Fibroblast of lung (primary cell): ENCODE measurements at regions not wholly inside any gene's neighbourhood (a gene's known extent, or its start where the extent isn't known, plus 50 kb on each side); places are given as distances from the start of the nearest gene placed in this dataset.

Experiments used
- DNase-seq, 2 donors: peaks; one replicate each; pipeline versions ENCODE4 v3.0.0 to v3.0.0-alpha.2; 2010; ENCODE audit warnings: low read depth in 2 of 2
- H2AFZ ChIP-seq: 2 replicates; pipeline ENCODE4 v1.5.1; 2012; ENCODE audit warnings: low read length, control low read depth, inconsistent platforms
- H3K27ac ChIP-seq: 2 replicates; pipeline ENCODE4 v1.5.1; 2011; ENCODE audit warnings: low read length, control low read depth; ENCODE audit not compliant: insufficient read depth
- H3K27me3 ChIP-seq: 2 replicates; pipeline ENCODE4 v1.5.1; 2011; ENCODE audit warnings: mild to moderate bottlenecking, low read length; ENCODE audit not compliant: control insufficient read depth, insufficient read depth
- H3K36me3 ChIP-seq: 2 replicates; pipeline ENCODE4 v1.5.1; 2011; ENCODE audit warnings: low read length; ENCODE audit not compliant: control insufficient read depth, insufficient read depth
- H3K4me1 ChIP-seq: 2 replicates; pipeline ENCODE4 v1.5.1; 2011; ENCODE audit warnings: low read length; ENCODE audit not compliant: control insufficient read depth, insufficient read depth; ENCODE audit errors: extremely low read depth
- H3K4me2 ChIP-seq: 2 replicates; pipeline ENCODE4 v1.5.1; 2011; ENCODE audit warnings: low read length, control low read depth; ENCODE audit not compliant: insufficient read depth; ENCODE audit errors: extremely low read depth
- H3K4me3 ChIP-seq, 4 experiments: fragments of 200-600 bp in 1 of 4; sonication (generic) in 1 of 4; replicated peaks in 1 of 4; 2 replicates each; pipeline ENCODE4 v1.5.1; 2011 to 2016; ENCODE audit warnings: low read length in 4 of 4, low read depth in 3 of 4, mild to moderate bottlenecking in 3 of 4, control low read depth in 2 of 4, inconsistent platforms in 1 of 4, mixed read lengths in 1 of 4; ENCODE audit not compliant: insufficient read depth in 1 of 4; ENCODE audit errors: control extremely low read depth in 1 of 4
- H3K79me2 ChIP-seq: 2 replicates; pipeline ENCODE4 v1.5.1; 2012; ENCODE audit warnings: mild to moderate bottlenecking, low read length, inconsistent platforms; ENCODE audit not compliant: control insufficient read depth, insufficient read depth
- H3K9ac ChIP-seq: 2 replicates; pipeline ENCODE4 v1.5.1; 2011; ENCODE audit warnings: mild to moderate bottlenecking, low read length, control low read depth; ENCODE audit not compliant: insufficient read depth
- H3K9me3 ChIP-seq: 2 replicates; pipeline ENCODE4 v1.5.1; 2012; ENCODE audit warnings: low read depth, low read length; ENCODE audit not compliant: control insufficient read depth, insufficient read depth
- H4K20me1 ChIP-seq: 2 replicates; pipeline ENCODE4 v1.5.1; 2011; ENCODE audit warnings: low read length; ENCODE audit not compliant: control insufficient read depth, insufficient read depth; ENCODE audit errors: extremely low read depth
- CTCF ChIP-seq, 2 donors: IDR thresholded peaks in 1 of 2; conservative IDR thresholded peaks in 1 of 2; 1 replicate in 1 of 2; 2 replicates in 1 of 2; pipeline ENCODE4 v1.5.1; 2011 to 2012; ENCODE audit warnings: low read length in 2 of 2, control low read depth in 1 of 2, inconsistent platforms in 1 of 2, low read depth in 1 of 2, mild to moderate bottlenecking in 1 of 2
- EZH2 ChIP-seq: IDR thresholded peaks from 2 replicates; pipeline ENCODE4 v1.5.1; 2012; ENCODE audit warnings: low read length, control low read depth, mild to moderate bottlenecking; ENCODE audit errors: missing control alignments

DNA sequence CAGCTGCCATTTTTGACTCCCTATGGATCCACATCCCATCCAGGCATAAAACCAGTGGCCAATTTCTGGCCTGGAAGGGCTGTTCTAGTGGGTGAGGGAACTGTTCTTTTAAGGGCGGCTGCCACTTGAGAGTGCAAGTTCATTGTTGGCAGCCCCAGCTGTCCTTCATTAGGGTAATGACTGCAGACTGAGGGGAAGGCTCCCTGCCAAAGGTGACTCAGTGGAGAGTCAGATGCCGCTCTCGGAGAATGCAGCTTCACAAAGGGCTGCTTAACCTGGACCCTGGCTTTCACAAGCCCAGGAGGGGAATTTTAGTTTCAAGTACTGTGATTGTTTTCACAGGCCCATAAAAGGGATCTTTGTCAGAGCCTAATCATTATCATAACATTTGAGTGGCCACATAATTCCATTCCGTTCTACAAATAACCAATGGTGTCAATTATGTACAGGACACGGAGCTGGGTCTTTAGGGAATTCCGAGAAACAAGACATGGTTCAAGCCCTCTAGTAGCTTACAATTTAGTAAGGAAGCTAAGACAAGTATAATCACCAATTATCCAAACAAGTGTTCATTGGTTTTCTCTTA lies 235.7 kb downstream of the CDCA7 start:
- no peak overlapping the region for H2AFZ ChIP-seq
- H3K9me3 ChIP-seq: no peaks in the 10 kb centered on the region
- H3K4me1 ChIP-seq: no peaks in the 10 kb centered on the region
- TF ChIP-seq CTCF (conservative IDR thresholded peaks at IDR 0.05 in 1 of 2, IDR thresholded peaks at IDR 0.05 in 1 of 2; ENCODE audit: low read depth in 1 of 2, low read length in 2 of 2) (no peak), EZH2 (no peak)
- no peaks in the 10 kb centered on the region for H4K20me1 ChIP-seq
- peak overlapping the region; percentile 11 for H3K4me2 ChIP-seq
- no peaks in the 10 kb centered on the region for H3K27me3 ChIP-seq
- peak; percentile 96 to 98 for DNase-seq
- H3K9ac ChIP-seq: no peak overlapping the region
- H3K4me3 ChIP-seq: no peak overlapping the region
- H3K79me2 ChIP-seq: no peaks in the 10 kb centered on the region
- H3K36me3 ChIP-seq: no peaks in the 10 kb centered on the region
- H3K27ac ChIP-seq: no peak overlapping the region

DNA sequence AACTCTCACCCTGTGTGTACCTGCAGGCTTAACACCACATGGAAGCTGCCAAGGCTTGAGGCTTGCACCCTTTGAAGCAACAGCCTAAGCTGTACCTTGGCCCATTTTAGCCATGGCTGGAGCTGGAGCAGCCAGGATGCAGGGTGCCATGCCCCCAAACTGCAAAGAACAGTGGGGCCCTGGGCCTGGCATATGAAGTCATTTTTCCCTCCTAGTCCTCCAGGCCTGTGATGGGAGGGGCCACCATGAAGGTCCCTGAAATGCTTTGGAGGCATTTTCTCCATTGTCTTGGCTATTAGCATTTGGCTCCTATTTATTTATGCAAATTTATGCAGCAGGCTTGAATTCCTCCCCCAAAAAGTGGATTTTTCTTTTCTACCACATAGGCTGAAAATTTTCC lies 238.4 kb downstream of the CDCA7 start:
- Histone ChIP-seq H3K9ac (no peak overlapping the region), H3K4me2 (no peak overlapping the region), H3K4me3 (no peak overlapping the region), H4K20me1 (no peaks in the 10 kb centered on the region), H3K27me3 (no peaks in the 10 kb centered on the region), H3K4me1 (no peaks in the 10 kb centered on the region), H3K27ac (no peak overlapping the region), H3K9me3 (no peaks in the 10 kb centered on the region), H3K36me3 (no peaks in the 10 kb centered on the region), H2AFZ (no peak overlapping the region), H3K79me2 (no peaks in the 10 kb centered on the region)
- TF ChIP-seq EZH2 (no peak), CTCF (conservative IDR thresholded peaks at IDR 0.05 in 1 of 2, IDR thresholded peaks at IDR 0.05 in 1 of 2; ENCODE audit: low read depth in 1 of 2, low read length in 2 of 2) (no peak)
- no peak for DNase-seq

GRCh38 chr2:173596244-173596643 lies 241.6 kb downstream of the CDCA7 start:
- no peaks in the 10 kb centered on the region for H4K20me1 ChIP-seq
- no peak overlapping the region for H3K4me3 ChIP-seq
- no peaks in the 10 kb centered on the region for H3K36me3 ChIP-seq
- H3K27ac ChIP-seq: no peak overlapping the region
- no peaks in the 10 kb centered on the region for H3K79me2 ChIP-seq
- DNase-seq: peak in 1 of 2 donors; percentile 52
- no peak overlapping the region for H3K9ac ChIP-seq
- H3K4me2 ChIP-seq: no peak overlapping the region
- TF ChIP-seq EZH2: no peak
- H3K9me3 ChIP-seq: no peaks in the 10 kb centered on the region
- no peaks in the 10 kb centered on the region for H3K4me1 ChIP-seq
- H2AFZ ChIP-seq: no peak overlapping the region
- H3K27me3 ChIP-seq: no peaks in the 10 kb centered on the region
